ENCODE measurements at regions not wholly inside any gene's neighbourhood (a gene's known extent, or its start where the extent isn't known, plus 50 kb on each side); places are given as distances from the start of the nearest gene placed in this dataset.

GRCh38 chr2:15744820-15745219, 153.2 kb downstream of the DDX1 start:
- Mint-ChIP-seq H3K27me3 (ENCODE audit: insufficient read depth, low read depth, poor library complexity) (peaks cover 5% of the 10 kb centered on the region), H3K9me3 (peaks cover 11% of the 10 kb centered on the region; the same call in 1 of the 3 replicates), H3K27ac (no peak overlapping the region), H3K4me3 (no peak overlapping the region), H3K36me3 (ENCODE audit: low read depth) (no peaks in the 10 kb centered on the region; the same call in 2 of the 3 replicates), H3K4me1 (peaks cover 17% of the 10 kb centered on the region)
- Histone ChIP-seq H3K4me1 (ENCODE audit: insufficient read depth) (peaks cover 15% of the 10 kb centered on the region), H3K9me2 (ENCODE audit: insufficient read depth) (no peaks in the 10 kb centered on the region), H3K4me3 (no peak overlapping the region), H3K36me3 (ENCODE audit: insufficient read depth) (no peaks in the 10 kb centered on the region), H3F3A (replicated peaks; ENCODE audit: low read depth) (no peaks in the 10 kb centered on the region), H3K79me2 (replicated peaks; ENCODE audit: insufficient read depth) (no peaks in the 10 kb centered on the region), H3K27me3 (ENCODE audit: insufficient read depth) (no peaks in the 10 kb centered on the region), H3K27ac (ENCODE audit: low read depth) (no peak overlapping the region), H2AFZ (no peak overlapping the region), H4K20me1 (replicated peaks; ENCODE audit: insufficient read depth) (no peaks in the 10 kb centered on the region), H3K4me2 (no peak overlapping the region)
- ATAC-seq, result no peak
- DNase-seq (ENCODE audit: low spot score), result no peak
- TF ChIP-seq JUNB (IDR thresholded peaks at IDR 0.05; ENCODE audit: unreplicated experiment) (no peak), NANOG (IDR thresholded peaks at IDR 0.05; ENCODE audit: borderline replicate concordance) (no peak), REST (IDR thresholded peaks at IDR 0.05; ENCODE audit: unreplicated experiment) (no peak)

GRCh38 chr2:15745350-15745749, 153.7 kb downstream of the DDX1 start:
- peaks cover 15% of the 10 kb centered on the region for H3K4me1 ChIP-seq (ENCODE audit: insufficient read depth)
- Mint-ChIP-seq H3K4me1 (peaks cover 17% of the 10 kb centered on the region), H3K36me3 (ENCODE audit: low read depth) (no peaks in the 10 kb centered on the region; the same call in 2 of the 3 replicates), H3K4me3 (no peak overlapping the region), H3K27ac (no peak overlapping the region), H3K9me3 (peaks cover 11% of the 10 kb centered on the region; the same call in 1 of the 3 replicates), H3K27me3 (ENCODE audit: insufficient read depth, low read depth, poor library complexity) (peaks cover 5% of the 10 kb centered on the region)
- no peak for TF ChIP-seq POLR2AphosphoS5 (IDR thresholded peaks at IDR 0.05; ENCODE audit: low read depth)
- TF ChIP-seq CTCF (conservative IDR thresholded peaks at IDR 0.05; ENCODE audit: low read depth in 2 of 2), result no peak
- no peak for TF ChIP-seq ZNF462 (CRISPR knock-in tag; IDR thresholded peaks at IDR 0.05)
- TF ChIP-seq JUNB (IDR thresholded peaks at IDR 0.05; ENCODE audit: unreplicated experiment), result no peak
- TF ChIP-seq EZH2 (IDR thresholded peaks at IDR 0.05; ENCODE audit: low read depth, unreplicated experiment), result no peak
- H3F3A ChIP-seq (replicated peaks; ENCODE audit: low read depth), result no peaks in the 10 kb centered on the region
- H3K27me3 ChIP-seq (ENCODE audit: insufficient read depth), result no peaks in the 10 kb centered on the region
- H3K36me3 ChIP-seq (ENCODE audit: insufficient read depth), result no peaks in the 10 kb centered on the region
- no peak overlapping the region for H2AFZ ChIP-seq
- no peak overlapping the region for H3K27ac ChIP-seq (ENCODE audit: low read depth)
- no peaks in the 10 kb centered on the region for H3K9me2 ChIP-seq (ENCODE audit: insufficient read depth)
- no peaks in the 10 kb centered on the region for H3K79me2 ChIP-seq (replicated peaks; ENCODE audit: insufficient read depth)
- no peak for ATAC-seq
- no peaks in the 10 kb centered on the region for H4K20me1 ChIP-seq (replicated peaks; ENCODE audit: insufficient read depth)
- no peak overlapping the region for H3K4me2 ChIP-seq
- no peak overlapping the region for H3K4me3 ChIP-seq
- no peak for DNase-seq (ENCODE audit: low spot score)

All from GM23338 (cell line).